ENCODE measurements at regions not wholly inside any gene's neighbourhood (a gene's known extent, or its start where the extent isn't known, plus 50 kb on each side); places are given as distances from the start of the nearest gene placed in this dataset.
"Not testable (repeated sequence)": the region's sequence is repeated elsewhere in the genome, so short reads cannot be mapped to it uniquely, and the experiment has no call there.

DNA sequence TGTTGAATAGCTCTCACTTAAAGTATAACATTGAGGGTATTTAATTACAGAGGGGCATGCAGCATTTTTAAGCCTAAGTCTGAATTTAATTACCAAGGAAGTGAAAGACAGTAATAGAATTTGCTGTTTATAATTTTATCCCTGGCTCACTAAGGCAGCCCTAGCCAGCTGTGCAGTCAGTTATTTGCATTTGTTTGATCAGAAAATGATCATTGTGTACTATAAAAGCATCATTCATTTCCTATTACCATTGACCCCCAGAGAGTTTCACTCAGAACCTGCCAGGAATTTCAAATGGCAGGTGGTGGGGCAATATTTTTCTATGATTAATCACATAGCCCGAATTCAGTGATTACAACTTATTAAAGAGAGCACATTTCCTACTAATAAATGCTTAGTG is 277.1 kb upstream of the KAZN start:
- no peak for DNase-seq

GRCh38 chr1:14323568-14324247 is 274.8 kb upstream of the KAZN start:
- DNase-seq = no peak

DNA sequence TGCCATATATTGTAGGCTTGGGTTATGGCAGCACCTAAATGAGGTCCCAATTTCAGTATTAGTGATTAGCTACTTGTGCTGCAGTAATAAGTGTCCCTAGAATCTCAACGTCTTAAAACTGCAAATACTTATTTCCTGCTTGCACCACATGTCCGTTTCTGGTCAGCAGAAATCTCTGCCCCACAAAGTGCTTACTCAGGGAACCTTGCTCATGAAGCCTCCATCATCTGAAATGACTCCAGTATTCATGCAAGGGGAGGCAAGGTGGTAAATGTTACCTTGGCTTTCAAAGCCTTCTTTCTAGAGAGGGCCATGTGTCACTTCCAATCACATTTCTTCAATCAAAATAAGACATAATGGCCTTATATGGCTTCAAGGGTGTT is 274.2 kb upstream of the KAZN start:
- no peak for DNase-seq

DNA sequence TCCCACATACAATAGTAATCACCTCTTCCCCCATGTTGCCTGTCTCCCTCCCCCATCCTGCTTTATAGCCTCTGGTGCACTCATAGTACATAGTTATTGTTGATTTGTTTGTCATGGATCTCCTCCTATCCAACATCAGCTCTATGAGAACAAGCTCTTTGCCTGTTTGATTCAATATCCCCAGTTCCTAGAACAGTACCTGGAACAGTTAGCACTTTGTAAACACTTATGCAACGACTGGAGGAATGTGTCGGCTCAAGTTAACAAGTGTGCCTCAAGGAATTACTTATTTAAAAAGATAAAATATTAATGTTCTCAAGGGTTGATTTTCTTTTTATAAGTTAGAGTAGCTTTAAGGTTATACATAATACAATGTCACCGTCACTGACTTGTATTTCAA is 271.6 kb upstream of the KAZN start:
- no peak for DNase-seq

DNA sequence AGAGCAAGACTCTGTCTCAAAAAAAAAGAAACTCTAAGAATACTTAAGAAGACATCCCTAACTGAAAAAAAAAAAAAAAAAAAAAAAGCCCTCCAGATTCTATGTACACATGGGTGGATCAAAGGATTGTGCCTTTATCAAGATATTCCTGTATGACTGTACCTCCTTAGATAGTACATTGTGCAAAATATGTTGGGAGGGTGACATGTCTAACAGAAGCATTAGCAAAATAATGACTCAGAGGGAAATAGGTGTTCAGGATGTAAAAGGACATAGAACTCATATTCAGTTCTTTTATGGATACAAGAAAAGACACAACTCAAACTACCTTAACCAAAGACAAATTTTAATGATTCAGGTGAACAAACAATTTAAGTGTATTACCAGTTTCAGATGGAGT is 269.8 kb upstream of the KAZN start:
- DNase-seq = no peak

GRCh38 chr1:14332158-14332557 is 266.3 kb upstream of the KAZN start:
- no peak for DNase-seq

- DNase-seq = no peak
Measured at GRCh38 chr1:14334336-14335176, 263.9 kb upstream of the KAZN start.

DNA sequence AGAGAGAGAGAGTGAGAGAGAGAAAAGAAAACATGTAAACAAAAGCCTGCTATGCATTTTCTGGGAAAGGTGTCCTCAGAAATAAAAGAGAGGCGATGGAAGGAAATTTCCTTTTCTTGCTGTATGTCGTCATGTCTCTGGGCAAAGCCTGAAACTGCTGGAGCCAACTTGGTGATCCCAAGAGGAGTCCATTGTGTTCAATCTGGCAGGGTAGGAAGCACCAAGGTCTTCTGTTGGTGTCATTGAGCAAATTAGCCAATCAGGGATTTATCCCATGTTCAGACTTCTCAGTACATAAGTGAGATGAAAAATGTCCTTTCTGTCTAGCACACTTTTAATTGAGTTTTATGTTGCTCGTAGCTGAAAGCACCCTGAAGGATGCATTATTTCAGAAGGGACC is 260.0 kb upstream of the KAZN start:
- no peak for DNase-seq

GRCh38 chr1:14339288-14339687 is 259.2 kb upstream of the KAZN start:
- no peak for DNase-seq

GRCh38 chr1:14340002-14340785 is 258.3 kb upstream of the KAZN start:
- no peak for DNase-seq

DNA sequence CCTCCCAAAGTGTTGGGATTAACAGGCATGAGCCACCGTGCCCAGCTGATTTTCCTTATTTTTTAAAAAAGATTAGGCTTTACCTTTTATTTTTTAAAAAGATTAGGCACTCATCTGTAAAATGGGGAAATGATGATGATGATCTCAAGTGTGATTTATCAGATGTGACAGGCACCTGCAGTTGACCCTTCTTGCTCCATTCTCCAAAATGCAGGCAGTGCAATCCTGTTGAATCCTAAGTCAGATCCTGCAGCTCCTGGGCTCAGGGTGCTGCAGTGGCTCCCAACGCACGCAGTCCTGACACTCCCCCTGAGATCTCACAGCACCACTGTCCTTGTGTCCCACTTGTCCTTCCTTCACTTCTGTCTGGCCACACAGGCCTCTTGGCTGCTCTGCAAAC is 257.3 kb upstream of the KAZN start:
- DNase-seq = no peak

- no peak for DNase-seq
Measured at GRCh38 chr1:14345946-14346550, 252.4 kb upstream of the KAZN start.

- no peak for DNase-seq
Measured at GRCh38 chr1:14347186-14347585, 251.3 kb upstream of the KAZN start.

DNA sequence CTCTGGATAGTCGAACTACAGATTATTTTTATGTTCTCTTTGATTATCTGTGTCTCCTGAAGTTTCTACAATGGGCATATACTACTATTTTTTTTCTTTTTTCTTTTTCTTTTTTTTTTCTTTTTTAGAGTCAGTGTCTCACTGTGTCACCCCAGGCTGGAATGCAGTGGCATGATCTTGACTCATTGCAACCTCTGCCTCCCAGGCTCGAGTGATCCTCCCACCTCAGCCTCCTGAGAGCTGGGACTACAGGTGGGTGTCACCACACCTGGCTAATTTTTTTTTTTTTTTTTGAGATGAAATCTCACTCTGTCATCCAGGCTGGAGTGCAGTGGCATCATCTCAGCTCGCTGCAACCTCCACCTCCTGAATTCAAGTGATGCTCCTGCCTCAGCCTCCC is 250.7 kb upstream of the KAZN start:
- DNase-seq = no peak

DNA sequence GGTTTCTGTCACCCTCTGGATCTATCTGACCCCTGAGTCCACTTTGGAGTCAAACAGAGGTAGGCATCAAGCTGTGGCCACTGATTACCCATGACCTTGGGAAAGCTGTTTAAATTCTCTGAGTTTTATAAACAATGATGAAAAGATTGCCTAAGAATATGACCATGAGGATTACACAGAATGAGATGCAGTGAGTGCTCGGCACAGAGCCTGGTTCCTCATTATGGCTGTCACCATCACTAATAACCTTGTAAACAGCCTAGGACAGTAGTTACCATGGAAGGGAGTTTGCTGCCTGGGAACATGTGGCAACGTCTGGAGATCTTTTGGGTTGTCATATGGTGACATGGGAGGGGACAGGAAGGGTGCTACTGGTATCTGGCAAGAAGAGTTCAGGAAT is 248.3 kb upstream of the KAZN start:
- DNase-seq = no peak

- DNase-seq = no peak
Measured at GRCh38 chr1:14352897-14353296, 245.6 kb upstream of the KAZN start.

DNA sequence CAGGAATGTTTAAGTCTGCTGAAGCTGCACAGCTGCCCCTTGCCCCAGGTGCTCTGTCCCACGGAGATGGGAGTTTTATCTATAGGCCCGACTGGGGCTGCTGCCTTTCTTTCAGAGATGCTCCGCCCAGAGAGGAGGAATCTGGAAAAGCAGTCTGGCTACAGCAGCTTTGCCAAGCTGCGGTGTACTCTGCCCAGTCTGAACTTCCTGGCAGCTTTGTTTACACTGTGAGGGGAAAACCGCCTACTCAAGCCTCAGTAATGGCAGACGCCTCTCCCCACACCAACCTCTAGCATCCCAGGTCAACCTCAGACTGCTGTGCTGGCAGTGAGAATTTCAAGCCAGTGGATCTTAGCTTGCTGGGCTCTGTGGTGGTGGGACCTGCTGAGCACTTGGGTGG is 237.5 kb upstream of the KAZN start:
- DNase-seq = not testable (repeated sequence)

- no peak for DNase-seq
Measured at GRCh38 chr1:14362331-14362730, 236.2 kb upstream of the KAZN start.

GRCh38 chr1:14363036-14363590 is 235.4 kb upstream of the KAZN start:
- DNase-seq = no peak

- no peak for DNase-seq
Measured at GRCh38 chr1:14363707-14364413, 234.6 kb upstream of the KAZN start.

GRCh38 chr1:14365301-14365988 is 233.0 kb upstream of the KAZN start:
- DNase-seq = no peak
